ENCODE measurements at regions not wholly inside any gene's neighbourhood (a gene's known extent, or its start where the extent isn't known, plus 50 kb on each side); places are given as distances from the start of the nearest gene placed in this dataset.

- no peak for TF ChIP-seq CTCF (tag by site-specific recombination; IDR thresholded peaks at IDR 0.05)
- no peak for TF ChIP-seq PRDM1 (tag by site-specific recombination; IDR thresholded peaks at IDR 0.05)
- no peak for TF ChIP-seq KLF10 (tag by site-specific recombination; IDR thresholded peaks at IDR 0.05)
- no peak for TF ChIP-seq ZNF677 (tag by site-specific recombination; IDR thresholded peaks at IDR 0.05)
- TF ChIP-seq ZNF560 (tag by site-specific recombination; IDR thresholded peaks at IDR 0.05; ENCODE audit: borderline replicate concordance) = no peak
- TF ChIP-seq REST (tag by site-specific recombination; IDR thresholded peaks at IDR 0.05) = no peak
- no peak for TF ChIP-seq ZNF121 (tag by site-specific recombination; IDR thresholded peaks at IDR 0.05)
- TF ChIP-seq ZXDB (tag by site-specific recombination; IDR thresholded peaks at IDR 0.05) = no peak
- TF ChIP-seq ZFP41 (tag by site-specific recombination; IDR thresholded peaks at IDR 0.05; ENCODE audit: borderline replicate concordance) = no peak
- TF ChIP-seq PRDM4 (tag by site-specific recombination; IDR thresholded peaks at IDR 0.05) = no peak
- TF ChIP-seq ZNF658 (tag by site-specific recombination; IDR thresholded peaks at IDR 0.05) = no peak
- no peak for TF ChIP-seq TSHZ1 (tag by site-specific recombination; IDR thresholded peaks at IDR 0.05; ENCODE audit: borderline replicate concordance)
- TF ChIP-seq ZNF366 (tag by site-specific recombination; conservative IDR thresholded peaks at IDR 0.05) = no peak
Measured at GRCh38 chrX:79089896-79090584, 54.4 kb upstream of the GPR174 start.

Measured in HEK293 (cell line).